ENCODE measurements at regions not wholly inside any gene's neighbourhood (a gene's known extent, or its start where the extent isn't known, plus 50 kb on each side); places are given as distances from the start of the nearest gene placed in this dataset.

- POLR2A ChIA-PET = no interaction called here
Measured at GRCh38 chr3:153319705-153320554, 157.9 kb downstream of the RAP2B start.

DNA sequence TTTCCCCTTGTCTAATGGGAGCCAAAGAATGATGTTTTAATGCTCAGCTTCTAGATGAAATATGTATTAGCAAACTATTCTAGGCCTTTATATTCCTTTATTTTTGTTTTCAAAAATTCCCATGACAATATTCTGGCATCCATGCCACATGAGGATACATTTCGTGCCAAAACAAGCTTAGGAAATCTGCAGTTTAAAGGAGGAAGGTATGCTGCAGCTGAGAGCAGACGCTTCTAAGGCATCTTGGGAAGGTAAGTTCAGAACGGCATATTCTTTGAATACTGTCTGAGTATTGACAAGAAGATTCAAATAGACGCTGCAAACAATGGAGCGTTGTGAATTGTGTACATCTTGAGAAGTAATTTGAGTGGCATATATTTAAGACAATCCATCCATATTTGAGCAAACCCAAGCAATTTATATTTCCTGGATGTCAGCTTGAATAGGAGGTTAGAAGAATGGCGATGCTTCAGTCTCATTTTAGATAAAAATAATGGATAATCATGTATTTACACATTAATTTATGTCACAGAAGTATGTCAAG is 158.6 kb downstream of the RAP2B start:
- no peaks in the 10 kb centered on the region for H3K36me3 ChIP-seq (ENCODE audit: control insufficient read depth, insufficient read depth, low read length)
- TF ChIP-seq, protein P1, sequence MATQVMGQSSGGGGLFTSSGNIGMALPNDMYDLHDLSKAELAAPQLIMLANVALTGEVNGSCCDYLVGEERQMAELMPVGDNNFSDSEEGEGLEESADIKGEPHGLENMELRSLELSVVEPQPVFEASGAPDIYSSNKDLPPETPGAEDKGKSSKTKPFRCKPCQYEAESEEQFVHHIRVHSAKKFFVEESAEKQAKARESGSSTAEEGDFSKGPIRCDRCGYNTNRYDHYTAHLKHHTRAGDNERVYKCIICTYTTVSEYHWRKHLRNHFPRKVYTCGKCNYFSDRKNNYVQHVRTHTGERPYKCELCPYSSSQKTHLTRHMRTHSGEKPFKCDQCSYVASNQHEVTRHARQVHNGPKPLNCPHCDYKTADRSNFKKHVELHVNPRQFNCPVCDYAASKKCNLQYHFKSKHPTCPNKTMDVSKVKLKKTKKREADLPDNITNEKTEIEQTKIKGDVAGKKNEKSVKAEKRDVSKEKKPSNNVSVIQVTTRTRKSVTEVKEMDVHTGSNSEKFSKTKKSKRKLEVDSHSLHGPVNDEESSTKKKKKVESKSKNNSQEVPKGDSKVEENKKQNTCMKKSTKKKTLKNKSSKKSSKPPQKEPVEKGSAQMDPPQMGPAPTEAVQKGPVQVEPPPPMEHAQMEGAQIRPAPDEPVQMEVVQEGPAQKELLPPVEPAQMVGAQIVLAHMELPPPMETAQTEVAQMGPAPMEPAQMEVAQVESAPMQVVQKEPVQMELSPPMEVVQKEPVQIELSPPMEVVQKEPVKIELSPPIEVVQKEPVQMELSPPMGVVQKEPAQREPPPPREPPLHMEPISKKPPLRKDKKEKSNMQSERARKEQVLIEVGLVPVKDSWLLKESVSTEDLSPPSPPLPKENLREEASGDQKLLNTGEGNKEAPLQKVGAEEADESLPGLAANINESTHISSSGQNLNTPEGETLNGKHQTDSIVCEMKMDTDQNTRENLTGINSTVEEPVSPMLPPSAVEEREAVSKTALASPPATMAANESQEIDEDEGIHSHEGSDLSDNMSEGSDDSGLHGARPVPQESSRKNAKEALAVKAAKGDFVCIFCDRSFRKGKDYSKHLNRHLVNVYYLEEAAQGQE (IDR thresholded peaks at IDR 0.05; ENCODE audit: insufficient read depth in 1 of 2, low read depth in 2 of 2, low read length in 1 of 2) = no peak
- TF ChIP-seq POLR2AphosphoS5 (IDR thresholded peaks at IDR 0.05; ENCODE audit: low read depth, low read length) = no peak
- no peak for TF ChIP-seq SIN3A (IDR thresholded peaks at IDR 0.05; ENCODE audit: borderline replicate concordance, insufficient read depth, low read depth, low read length)
- no peak for TF ChIP-seq TCF7L2 (IDR thresholded peaks at IDR 0.05; ENCODE audit: low read depth, low read length)
- TF ChIP-seq CTCF (IDR thresholded peaks at IDR 0.05) = no peak
- H3K9me3 ChIP-seq (ENCODE audit: control insufficient read depth, insufficient read depth, low read depth, low read length) = no peaks in the 10 kb centered on the region
- ChIA-PET CTCF (no interaction called here), POLR2A (no interaction called here)
- H3K27ac ChIP-seq (ENCODE audit: low read length) = no peak overlapping the region
- intact Hi-C loops (cut with micrococcal nuclease; ENCODE audit: unreplicated experiment) (no loop called here), in situ Hi-C loops (cut with HindIII; ENCODE audit: low pct_unique_long_range_greater_than_20kb, low sequenced_read_pairs) (no loop called here)
- DNase-seq (ENCODE audit: low read depth, low spot score) = no peak
- H3K4me1 ChIP-seq (ENCODE audit: control insufficient read depth, insufficient read depth, low read length) = no peaks in the 10 kb centered on the region
- no TSS peak for BruUV-seq (replicated peaks)
- no peak for ATAC-seq
- H3K4me3 ChIP-seq (ENCODE audit: low read depth in 2 of 2, low read length in 2 of 2) = no peak overlapping the region
- H3K27me3 ChIP-seq (ENCODE audit: control insufficient read depth, insufficient read depth, low read length) = no peaks in the 10 kb centered on the region

More at GRCh38 chr3:153319705-153320554, 157.9 kb downstream of the RAP2B start:
- intact Hi-C loops (cut with micrococcal nuclease; ENCODE audit: unreplicated experiment) (no loop called here), in situ Hi-C loops (cut with HindIII; ENCODE audit: low pct_unique_long_range_greater_than_20kb, low sequenced_read_pairs) (no loop called here)
- TF ChIP-seq POLR2AphosphoS5 (IDR thresholded peaks at IDR 0.05; ENCODE audit: low read depth, low read length) (no peak), TCF7L2 (IDR thresholded peaks at IDR 0.05; ENCODE audit: low read depth, low read length) (no peak), CTCF (IDR thresholded peaks at IDR 0.05) (no peak), SIN3A (IDR thresholded peaks at IDR 0.05; ENCODE audit: borderline replicate concordance, insufficient read depth, low read depth, low read length) (no peak)
- TF ChIP-seq, protein P1 (IDR thresholded peaks at IDR 0.05; ENCODE audit: insufficient read depth in 1 of 2, low read depth in 2 of 2, low read length in 1 of 2) = no peak
- no peak for ATAC-seq
- Histone ChIP-seq H3K27ac (ENCODE audit: low read length) (no peak overlapping the region), H3K36me3 (ENCODE audit: control insufficient read depth, insufficient read depth, low read length) (no peaks in the 10 kb centered on the region), H3K4me1 (ENCODE audit: control insufficient read depth, insufficient read depth, low read length) (no peaks in the 10 kb centered on the region), H3K9me3 (ENCODE audit: control insufficient read depth, insufficient read depth, low read depth, low read length) (no peaks in the 10 kb centered on the region), H3K4me3 (ENCODE audit: low read depth in 2 of 2, low read length in 2 of 2) (no peak overlapping the region), H3K27me3 (ENCODE audit: control insufficient read depth, insufficient read depth, low read length) (no peaks in the 10 kb centered on the region)
- no peak for DNase-seq (ENCODE audit: low read depth, low spot score)
- no TSS peak for BruUV-seq (replicated peaks)
- CTCF ChIA-PET = no interaction called here

Data from Panc1 (cell line).